ENCODE measurements at regions not wholly inside any gene's neighbourhood (a gene's known extent, or its start where the extent isn't known, plus 50 kb on each side); places are given as distances from the start of the nearest gene placed in this dataset.

DNA sequence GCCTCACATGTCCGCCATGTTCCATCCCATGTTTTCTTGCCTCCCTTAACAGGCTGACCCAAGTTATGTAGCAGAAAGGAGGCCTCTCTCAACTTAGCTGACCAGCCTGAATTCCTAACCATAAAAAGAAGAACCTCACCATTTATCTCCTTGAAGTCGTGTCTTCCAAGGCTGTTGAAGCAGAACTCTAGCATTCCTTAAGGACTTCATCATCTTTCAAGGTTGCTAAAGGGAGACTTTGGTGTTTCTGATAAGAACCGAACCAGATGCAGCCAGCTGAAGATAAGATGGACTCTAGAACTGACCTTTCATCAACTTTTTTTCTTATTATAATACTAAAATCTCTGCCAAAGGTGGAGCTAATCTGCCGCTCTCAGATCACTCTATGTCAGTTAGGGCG lies 571.7 kb upstream of the SLC35B3 start:
- ChIA-PET CTCF (ENCODE audit: partially characterized antibody) (no interaction called here), POLR2A (ENCODE audit: partially characterized antibody) (interaction anchor here (1.0 kb wide), 1 partner anchor 12 kb away, joined by 3 read pairs; no protein-coding TSS in a partner anchor)
- H3K9me3 Mint-ChIP-seq: peaks cover 0 to 2% (median 0%) of the 10 kb centered on the region in 8 donors
- no peak overlapping the region for H3K27ac Mint-ChIP-seq
- Histone ChIP-seq H3K4me1 (ENCODE audit: insufficient read depth, low read length) (no peaks in the 10 kb centered on the region), H3K36me3 (ENCODE audit: insufficient read depth, low read length) (no peaks in the 10 kb centered on the region), H3K27ac (ENCODE audit: low read depth, low read length) (no peak overlapping the region), H3K9me3 (ENCODE audit: control insufficient read depth in 1 of 2, low read length in 2 of 2) (no peaks in the 10 kb centered on the region), H3K4me3 (ENCODE audit: low read length in 2 of 2) (no peak overlapping the region), H3K27me3 (ENCODE audit: insufficient read depth, low read length) (no peaks in the 10 kb centered on the region)
- intact Hi-C loops (cut with micrococcal nuclease): no loop called here
- DNase-seq: no peak
- no peaks in the 10 kb centered on the region for H3K36me3 Mint-ChIP-seq
- H3K27me3 Mint-ChIP-seq: no peaks in the 10 kb centered on the region
- H3K4me1 Mint-ChIP-seq: no peaks in the 10 kb centered on the region
- H3K4me3 Mint-ChIP-seq: no peak overlapping the region

DNA sequence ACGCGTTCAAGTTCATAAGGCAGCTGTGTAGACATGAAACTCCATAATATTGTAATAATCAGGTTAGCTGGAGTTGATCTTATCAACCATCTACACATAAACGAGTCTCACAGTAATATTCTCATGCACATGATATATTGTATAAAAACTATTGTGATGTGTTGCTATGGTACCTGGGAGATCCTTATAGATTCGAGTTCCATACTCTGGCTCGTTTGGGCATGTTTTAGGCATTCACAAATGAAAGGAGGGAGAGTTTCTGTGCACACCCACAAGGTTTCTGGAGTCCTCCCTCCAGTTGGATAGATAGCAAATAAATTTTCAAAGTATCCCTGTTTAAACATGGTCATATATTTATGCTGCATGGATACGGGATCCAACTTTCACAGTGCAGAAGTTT lies 567.5 kb upstream of the SLC35B3 start:
- no peaks in the 10 kb centered on the region for H3K36me3 ChIP-seq (ENCODE audit: insufficient read depth, low read length)
- ChIA-PET POLR2A (ENCODE audit: partially characterized antibody) (no interaction called here), CTCF (ENCODE audit: partially characterized antibody) (no interaction called here)
- H3K27ac ChIP-seq (ENCODE audit: low read depth, low read length): no peak overlapping the region
- peaks cover 0 to under 1% of the 10 kb centered on the region in 2 donors for H3K27me3 Mint-ChIP-seq
- H3K4me3 ChIP-seq (ENCODE audit: low read length in 2 of 2): no peak overlapping the region
- intact Hi-C loops (cut with micrococcal nuclease): no loop called here
- no peak overlapping the region for H3K27ac Mint-ChIP-seq
- H3K9me3 Mint-ChIP-seq: no peaks in the 10 kb centered on the region
- H3K9me3 ChIP-seq (ENCODE audit: control insufficient read depth in 1 of 2, low read length in 2 of 2): no peaks in the 10 kb centered on the region
- H3K4me1 Mint-ChIP-seq: no peaks in the 10 kb centered on the region
- no peak overlapping the region for H3K4me3 Mint-ChIP-seq
- no peaks in the 10 kb centered on the region for H3K36me3 Mint-ChIP-seq
- no peaks in the 10 kb centered on the region for H3K27me3 ChIP-seq (ENCODE audit: insufficient read depth, low read length)
- no peaks in the 10 kb centered on the region for H3K4me1 ChIP-seq (ENCODE audit: insufficient read depth, low read length)
- no peak for DNase-seq

DNA sequence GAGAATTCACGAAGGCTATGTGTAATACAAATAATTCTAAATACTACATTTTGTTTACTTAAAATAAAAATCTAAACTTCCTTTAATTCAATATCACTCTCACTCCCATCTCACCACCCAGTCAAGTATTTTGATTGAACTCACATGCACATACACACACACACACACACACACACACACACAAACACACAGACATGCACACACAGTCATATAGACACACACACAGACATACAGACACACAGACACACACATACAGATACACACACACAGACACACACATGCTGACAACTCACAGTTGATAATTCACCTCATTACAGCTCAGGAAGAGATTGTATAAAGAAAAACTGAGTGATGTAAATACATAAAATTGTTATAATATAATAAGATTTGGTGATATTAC lies 559.8 kb upstream of the SLC35B3 start:
- no peaks in the 10 kb centered on the region for H3K9me3 ChIP-seq (ENCODE audit: control insufficient read depth in 1 of 2, low read length in 2 of 2)
- H3K36me3 ChIP-seq (ENCODE audit: insufficient read depth, low read length): no peaks in the 10 kb centered on the region
- no peaks in the 10 kb centered on the region for H3K4me1 Mint-ChIP-seq
- H3K9me3 Mint-ChIP-seq: peaks cover 0 to 3% (median 0%) of the 10 kb centered on the region in 8 donors
- H3K4me3 ChIP-seq (ENCODE audit: low read length in 2 of 2): no peak overlapping the region
- no peaks in the 10 kb centered on the region for H3K4me1 ChIP-seq (ENCODE audit: insufficient read depth, low read length)
- H3K27me3 Mint-ChIP-seq: peaks cover 0 to 1% of the 10 kb centered on the region in 2 donors
- H3K27me3 ChIP-seq (ENCODE audit: insufficient read depth, low read length): no peaks in the 10 kb centered on the region
- H3K27ac Mint-ChIP-seq: no peak overlapping the region
- no peaks in the 10 kb centered on the region for H3K36me3 Mint-ChIP-seq
- intact Hi-C loops (cut with micrococcal nuclease): no loop called here
- CTCF ChIA-PET (ENCODE audit: partially characterized antibody): no interaction called here
- H3K27ac ChIP-seq (ENCODE audit: low read depth, low read length): no peak overlapping the region
- no peak for DNase-seq
- POLR2A ChIA-PET (ENCODE audit: partially characterized antibody): no interaction called here
- no peak overlapping the region for H3K4me3 Mint-ChIP-seq

DNA sequence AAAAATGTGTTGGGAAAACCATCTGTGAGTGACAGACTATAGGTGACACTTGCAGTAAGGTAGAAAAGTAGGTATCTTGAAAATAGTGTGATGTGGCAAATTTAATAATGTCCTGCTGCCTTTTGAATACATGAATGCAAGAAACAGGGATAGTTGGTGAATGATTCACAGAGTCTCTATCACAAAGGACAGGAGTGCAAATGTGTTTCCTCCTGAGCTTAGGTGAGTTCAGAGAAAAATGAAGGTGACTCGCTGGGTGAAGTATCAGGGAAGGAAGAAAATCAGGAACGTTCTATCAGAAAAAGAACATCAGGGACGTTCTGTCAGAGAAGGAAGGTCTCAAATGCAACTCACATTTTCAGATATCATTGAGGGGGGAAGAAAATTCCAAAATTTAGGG lies 557.8 kb upstream of the SLC35B3 start:
- H3K9me3 Mint-ChIP-seq: peaks cover 0 to 3% (median 0%) of the 10 kb centered on the region in 8 donors

DNA sequence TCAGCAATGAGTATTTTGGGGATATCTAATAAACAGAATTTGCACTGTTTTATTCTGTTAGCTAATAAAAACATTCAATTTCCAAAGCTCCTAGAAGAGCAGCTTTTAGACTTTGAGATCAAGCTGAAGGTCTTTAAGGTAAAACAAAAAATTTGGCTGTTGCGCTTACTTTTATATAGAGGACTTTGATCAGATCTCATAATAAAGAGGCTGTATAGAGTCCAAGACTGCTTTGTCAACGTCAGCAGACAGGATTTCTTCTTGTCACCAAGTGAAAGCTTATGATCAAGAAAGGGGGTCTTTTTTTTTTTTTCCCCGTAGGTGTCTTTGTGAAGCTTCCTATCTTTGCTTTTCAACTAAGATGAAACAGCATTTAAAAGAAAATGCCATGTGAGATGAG lies 556.5 kb upstream of the SLC35B3 start:
- intact Hi-C loops (cut with micrococcal nuclease): no loop called here
- Mint-ChIP-seq H3K4me1 (no peaks in the 10 kb centered on the region), H3K36me3 (no peaks in the 10 kb centered on the region)

More for the DNA sequence above, 557.8 kb upstream of the SLC35B3 start:
- CTCF ChIA-PET (ENCODE audit: partially characterized antibody): interaction anchor here (0.9 kb wide), 1 partner anchor 10 kb away, joined by 4 read pairs; no protein-coding TSS in a partner anchor
- intact Hi-C loops (cut with micrococcal nuclease): no loop called here
- Histone ChIP-seq H3K4me3 (ENCODE audit: low read length in 2 of 2) (no peak overlapping the region), H3K27ac (ENCODE audit: low read depth, low read length) (no peak overlapping the region), H3K9me3 (ENCODE audit: control insufficient read depth in 1 of 2, low read length in 2 of 2) (no peaks in the 10 kb centered on the region), H3K4me1 (ENCODE audit: insufficient read depth, low read length) (no peaks in the 10 kb centered on the region), H3K27me3 (ENCODE audit: insufficient read depth, low read length) (no peaks in the 10 kb centered on the region), H3K36me3 (ENCODE audit: insufficient read depth, low read length) (no peaks in the 10 kb centered on the region)
- Mint-ChIP-seq H3K4me1 (no peaks in the 10 kb centered on the region), H3K4me3 (no peak overlapping the region), H3K27ac (no peak overlapping the region), H3K36me3 (no peaks in the 10 kb centered on the region), H3K27me3 (peaks cover 0 to 1% of the 10 kb centered on the region in 2 donors)
- DNase-seq: no peak
- POLR2A ChIA-PET (ENCODE audit: partially characterized antibody): no interaction called here

DNA sequence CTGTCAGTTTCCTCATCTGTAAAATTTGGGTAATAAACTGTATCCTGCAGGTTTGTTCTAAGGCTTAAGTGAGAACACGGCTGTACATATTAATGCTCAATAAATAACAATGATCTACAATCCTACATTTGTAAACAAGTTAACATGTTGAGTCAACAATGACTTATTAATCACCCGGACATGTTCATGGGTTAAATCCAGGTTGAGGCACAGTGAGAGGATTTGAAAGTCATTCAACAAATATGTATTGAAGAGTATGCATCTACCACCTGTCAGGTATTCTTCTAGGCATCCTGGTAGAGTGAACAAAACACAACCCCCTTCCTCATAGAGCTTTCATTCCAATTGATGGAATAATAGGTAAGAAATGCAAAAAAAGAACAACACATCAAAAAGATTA lies 554.7 kb upstream of the SLC35B3 start:
- peaks cover 0 to 3% (median 0%) of the 10 kb centered on the region in 8 donors for H3K9me3 Mint-ChIP-seq
- H3K27ac ChIP-seq (ENCODE audit: low read depth, low read length): no peak overlapping the region
- H3K4me3 Mint-ChIP-seq: no peak overlapping the region
- no peaks in the 10 kb centered on the region for H3K4me1 ChIP-seq (ENCODE audit: insufficient read depth, low read length)
- CTCF ChIA-PET (ENCODE audit: partially characterized antibody): no interaction called here
- no peaks in the 10 kb centered on the region for H3K4me1 Mint-ChIP-seq
- no peaks in the 10 kb centered on the region for H3K27me3 ChIP-seq (ENCODE audit: insufficient read depth, low read length)
- H3K9me3 ChIP-seq (ENCODE audit: control insufficient read depth in 1 of 2, low read length in 2 of 2): no peaks in the 10 kb centered on the region
- peaks cover 0 to 4% of the 10 kb centered on the region in 2 donors for H3K27me3 Mint-ChIP-seq
- intact Hi-C loops (cut with micrococcal nuclease): no loop called here
- DNase-seq: no peak
- no peak overlapping the region for H3K27ac Mint-ChIP-seq
- no peaks in the 10 kb centered on the region for H3K36me3 Mint-ChIP-seq
- POLR2A ChIA-PET (ENCODE audit: partially characterized antibody): no interaction called here
- H3K4me3 ChIP-seq (ENCODE audit: low read length in 2 of 2): no peak overlapping the region
- H3K36me3 ChIP-seq (ENCODE audit: insufficient read depth, low read length): no peaks in the 10 kb centered on the region

More for the DNA sequence above, 556.5 kb upstream of the SLC35B3 start:
- no peak for DNase-seq
- no peak overlapping the region for H3K27ac ChIP-seq (ENCODE audit: low read depth, low read length)
- H3K36me3 ChIP-seq (ENCODE audit: insufficient read depth, low read length): no peaks in the 10 kb centered on the region
- ChIA-PET POLR2A (ENCODE audit: partially characterized antibody) (no interaction called here), CTCF (ENCODE audit: partially characterized antibody) (interaction anchor here (0.7 to 1.3 kb wide), 2 partner anchors 9 to 1438 kb away, joined by 3 to 7 read pairs; no protein-coding TSS in a partner anchor)
- Mint-ChIP-seq H3K4me3 (no peak overlapping the region), H3K9me3 (peaks cover 0 to 3% (median 0%) of the 10 kb centered on the region in 8 donors), H3K27ac (no peak overlapping the region), H3K27me3 (no peaks in the 10 kb centered on the region)
- H3K4me3 ChIP-seq (ENCODE audit: low read length in 2 of 2): no peak overlapping the region
- H3K9me3 ChIP-seq (ENCODE audit: control insufficient read depth in 1 of 2, low read length in 2 of 2): no peaks in the 10 kb centered on the region
- no peaks in the 10 kb centered on the region for H3K4me1 ChIP-seq (ENCODE audit: insufficient read depth, low read length)
- no peaks in the 10 kb centered on the region for H3K27me3 ChIP-seq (ENCODE audit: insufficient read depth, low read length)

DNA sequence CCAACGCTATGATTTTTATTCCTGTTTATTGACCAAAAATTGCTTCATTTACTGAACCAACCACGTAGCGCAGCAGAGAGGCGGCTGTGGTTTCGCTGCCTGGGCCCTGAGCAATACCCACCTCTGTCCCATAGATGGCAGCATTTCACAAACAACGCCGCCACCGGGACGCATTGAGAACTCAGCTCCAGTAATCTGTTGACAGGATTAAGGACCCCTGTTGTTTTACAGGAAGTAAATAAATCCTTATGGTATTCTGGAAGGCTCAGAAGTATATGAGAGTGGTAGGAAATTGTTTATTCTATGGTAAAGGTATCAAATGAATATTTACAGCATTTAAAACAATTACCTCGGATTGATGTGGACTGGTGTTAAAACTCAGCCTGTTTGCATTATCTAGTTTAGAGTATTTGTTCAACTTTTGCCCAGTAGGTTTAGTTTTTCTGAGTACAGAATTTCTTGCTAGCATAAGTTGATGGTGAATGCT lies 547.9 kb upstream of the SLC35B3 start:
- H3K9me3 ChIP-seq (ENCODE audit: control insufficient read depth in 1 of 2, low read length in 2 of 2): no peaks in the 10 kb centered on the region

More for the DNA sequence above, 547.9 kb upstream of the SLC35B3 start:
- Mint-ChIP-seq H3K27me3 (peaks cover 1 to 4% of the 10 kb centered on the region in 2 donors), H3K4me1 (no peaks in the 10 kb centered on the region), H3K27ac (no peak overlapping the region), H3K36me3 (no peaks in the 10 kb centered on the region), H3K4me3 (peak overlapping the region in 1 of 8 donors; percentile 32), H3K9me3 (peaks cover 0 to 2% (median 0%) of the 10 kb centered on the region in 8 donors)
- no peak overlapping the region for H3K27ac ChIP-seq (ENCODE audit: low read depth, low read length)
- no peaks in the 10 kb centered on the region for H3K36me3 ChIP-seq (ENCODE audit: insufficient read depth, low read length)
- POLR2A ChIA-PET (ENCODE audit: partially characterized antibody): no interaction called here
- H3K4me3 ChIP-seq (ENCODE audit: low read length in 2 of 2): no peak overlapping the region
- H3K27me3 ChIP-seq (ENCODE audit: insufficient read depth, low read length): no peaks in the 10 kb centered on the region
- intact Hi-C loops (cut with micrococcal nuclease): loop anchor here (1.0 to 5.0 kb wide), 2 partner anchors 1453 to 1819 kb away; no protein-coding TSS in a partner anchor
- H3K4me1 ChIP-seq (ENCODE audit: insufficient read depth, low read length): no peaks in the 10 kb centered on the region
- CTCF ChIA-PET (ENCODE audit: partially characterized antibody): interaction anchor here (0.6 to 3.6 kb wide), 6 partner anchors 9 to 1452 kb away, joined by 3 to 19 read pairs (median 4); no protein-coding TSS in a partner anchor
- peak in 4 of 5 donors; percentile 29 to 39 (median 34) for DNase-seq
